ENCODE measurements at regions not wholly inside any gene's neighbourhood (a gene's known extent, or its start where the extent isn't known, plus 50 kb on each side); places are given as distances from the start of the nearest gene placed in this dataset.

DNA sequence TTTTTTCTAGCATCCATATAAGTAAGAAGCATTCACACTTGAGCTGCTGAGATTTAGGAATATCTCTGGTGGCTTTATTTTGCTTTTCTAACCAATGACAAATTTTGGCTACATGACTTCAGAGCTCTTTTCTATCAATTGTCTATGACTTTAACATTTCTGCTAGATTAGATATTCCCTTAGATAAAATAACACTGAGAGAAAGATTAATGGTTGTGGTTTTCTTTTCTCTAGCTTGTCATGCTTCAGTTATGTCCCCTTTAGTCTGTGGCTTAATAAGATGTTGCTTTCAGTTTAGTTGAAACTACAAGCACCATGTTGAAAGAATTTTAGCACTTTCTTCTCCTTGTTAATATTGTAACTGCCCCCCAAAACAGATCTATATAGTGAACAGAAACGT lies 665.6 kb upstream of the CCDC54 start:
- no peaks in the 10 kb centered on the region for H3K27me3 ChIP-seq (ENCODE audit: control insufficient read depth, insufficient read depth, low read length)
- ChIA-PET POLR2A (interaction anchor here (0.5 to 0.6 kb wide), 2 partner anchors 11 to 15 kb away, joined by 4 to 10 read pairs; no protein-coding TSS in a partner anchor), CTCF (no interaction called here)
- peak; percentile 31 for DNase-seq (ENCODE audit: low read depth)
- H3K36me3 ChIP-seq (ENCODE audit: control insufficient read depth, insufficient read depth, low read length) = no peaks in the 10 kb centered on the region
- H3K4me3 ChIP-seq (ENCODE audit: low read depth, low read length) = no peak overlapping the region
- no peak for TF ChIP-seq CTCF (IDR thresholded peaks at IDR 0.05; ENCODE audit: insufficient read depth, low read depth, low read length)

GRCh38 chr3:106714400-106714799 lies 662.8 kb upstream of the CCDC54 start:
- no peaks in the 10 kb centered on the region for H3K27me3 ChIP-seq (ENCODE audit: control insufficient read depth, insufficient read depth, low read length)
- no peaks in the 10 kb centered on the region for H3K36me3 ChIP-seq (ENCODE audit: control insufficient read depth, insufficient read depth, low read length)
- TF ChIP-seq CTCF (IDR thresholded peaks at IDR 0.05; ENCODE audit: insufficient read depth, low read depth, low read length) = no peak
- H3K4me3 ChIP-seq (ENCODE audit: low read depth, low read length) = no peak overlapping the region
- ChIA-PET POLR2A (no interaction called here), CTCF (interaction anchor here (1.1 to 1.4 kb wide), 2 partner anchors 148 to 352 kb away, joined by 3 to 5 read pairs; no protein-coding TSS in a partner anchor)
- DNase-seq (ENCODE audit: low read depth) = no peak

DNA sequence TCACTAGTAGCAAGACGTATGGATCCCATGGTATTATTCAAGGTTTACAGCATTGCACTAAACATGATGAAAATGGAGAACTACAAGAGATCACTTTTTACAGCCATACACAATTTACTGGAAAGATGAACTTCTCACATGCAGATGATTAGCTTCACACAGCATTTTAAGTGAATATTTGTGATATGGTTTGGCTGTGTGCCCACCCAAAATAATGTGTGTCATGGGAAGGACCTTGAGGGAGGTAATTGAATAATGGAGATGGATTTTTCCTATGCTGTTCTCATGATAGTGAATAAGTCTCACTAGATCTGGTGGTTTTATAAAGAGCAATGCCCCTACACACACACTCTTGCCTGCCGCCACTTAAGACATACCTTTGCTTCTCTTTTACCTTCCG lies 662.0 kb upstream of the CCDC54 start:
- POLR2A ChIA-PET = no interaction called here
- Histone ChIP-seq H3K36me3 (ENCODE audit: control insufficient read depth, insufficient read depth, low read length) (no peaks in the 10 kb centered on the region), H3K27me3 (ENCODE audit: control insufficient read depth, insufficient read depth, low read length) (no peaks in the 10 kb centered on the region), H3K4me3 (ENCODE audit: low read depth, low read length) (no peak overlapping the region)
- TF ChIP-seq CTCF (IDR thresholded peaks at IDR 0.05; ENCODE audit: insufficient read depth, low read depth, low read length) = no peak
- DNase-seq (ENCODE audit: low read depth) = no peak
- CTCF ChIA-PET = interaction anchor here (1.1 to 1.4 kb wide), 2 partner anchors 147 to 351 kb away, joined by 3 to 5 read pairs; no protein-coding TSS in a partner anchor

- ChIA-PET POLR2A (no interaction called here), CTCF (interaction anchor here (0.6 kb wide), 1 partner anchor 347 kb away, joined by 4 read pairs; no protein-coding TSS in a partner anchor)
- TF ChIP-seq CTCF (IDR thresholded peaks at IDR 0.05; ENCODE audit: insufficient read depth, low read depth, low read length) = no peak
- Histone ChIP-seq H3K27me3 (ENCODE audit: control insufficient read depth, insufficient read depth, low read length) (no peaks in the 10 kb centered on the region), H3K36me3 (ENCODE audit: control insufficient read depth, insufficient read depth, low read length) (no peaks in the 10 kb centered on the region), H3K4me3 (ENCODE audit: low read depth, low read length) (no peak overlapping the region)
- no peak for DNase-seq (ENCODE audit: low read depth)
These were observed 660.0 kb upstream of the CCDC54 start for GRCh38 chr3:106717178-106717780.

GRCh38 chr3:106719077-106719476 lies 658.2 kb upstream of the CCDC54 start:
- DNase-seq (ENCODE audit: low read depth) = no peak
- ChIA-PET POLR2A (no interaction called here), CTCF (no interaction called here)
- no peaks in the 10 kb centered on the region for H3K27me3 ChIP-seq (ENCODE audit: control insufficient read depth, insufficient read depth, low read length)
- TF ChIP-seq CTCF (IDR thresholded peaks at IDR 0.05; ENCODE audit: insufficient read depth, low read depth, low read length) = no peak
- no peaks in the 10 kb centered on the region for H3K36me3 ChIP-seq (ENCODE audit: control insufficient read depth, insufficient read depth, low read length)
- H3K4me3 ChIP-seq (ENCODE audit: low read depth, low read length) = no peak overlapping the region
